DND-41 (cell line): ENCODE measurements at regions not wholly inside any gene's neighbourhood (a gene's known extent, or its start where the extent isn't known, plus 50 kb on each side); places are given as distances from the start of the nearest gene placed in this dataset.
A peak's percentile ranks its signal among the peaks of the same experiment; 100 is the strongest.

Experiments
- ATAC-seq: fragments of 200-7000 bp; cut with Tn5 transposase; 3 replicates; pipeline ENCODE4 v1.9.1; 2021; ENCODE audit warnings: low read depth; ENCODE audit not compliant: insufficient read depth
- DNase-seq: peaks from one replicate; pipeline ENCODE4 v3.0.0-alpha.2; 2020
- H2AFZ ChIP-seq: 2 replicates; pipeline ENCODE4 v1.6.0; 2012; ENCODE audit warnings: low read depth, low read length
- H3K27ac ChIP-seq: 2 replicates; pipeline ENCODE4 v1.5.1; 2012; ENCODE audit warnings: low read length, inconsistent platforms
- H3K27me3 ChIP-seq: fragments of 200-600 bp; sonication (generic); 2 replicates; pipeline ENCODE4 v1.6.0; 2012; ENCODE audit warnings: low read length, mild to moderate bottlenecking, inconsistent platforms; ENCODE audit not compliant: insufficient read depth, poor library complexity
- H3K36me3 ChIP-seq: 2 replicates; pipeline ENCODE4 v1.5.1; 2012; ENCODE audit warnings: low read length, inconsistent platforms; ENCODE audit not compliant: insufficient read depth
- H3K4me1 ChIP-seq: 2 replicates; pipeline ENCODE4 v1.5.1; 2012; ENCODE audit warnings: mild to moderate bottlenecking, low read length; ENCODE audit not compliant: insufficient read depth
- H3K4me2 ChIP-seq: 2 replicates; pipeline ENCODE4 v1.6.0; 2012; ENCODE audit warnings: mild to moderate bottlenecking, moderate library complexity, low read length, inconsistent platforms; ENCODE audit not compliant: insufficient read depth
- H3K4me3 ChIP-seq, 2 experiments: fragments of 200-600 bp in 1 of 2; shearing (Covaris generic) in 1 of 2; 2 replicates each; pipeline ENCODE4 v1.5.1; 2012 to 2016; ENCODE audit warnings: inconsistent platforms in 2 of 2, low read length in 2 of 2, mild to moderate bottlenecking in 2 of 2, low read depth in 1 of 2, moderate library complexity in 1 of 2
- H3K79me2 ChIP-seq: 2 replicates; pipeline ENCODE4 v1.6.0; 2012; ENCODE audit warnings: low read length, inconsistent platforms; ENCODE audit not compliant: insufficient read depth
- H3K9ac ChIP-seq: 2 replicates; pipeline ENCODE4 v1.6.0; 2012; ENCODE audit warnings: low read depth, mild to moderate bottlenecking, inconsistent platforms, low read length, moderate library complexity
- H3K9me3 ChIP-seq: 2 replicates; pipeline ENCODE4 v1.5.1; 2012; ENCODE audit warnings: low read length, moderate library complexity, mild to moderate bottlenecking, inconsistent platforms; ENCODE audit not compliant: insufficient read depth, severe bottlenecking
- H4K20me1 ChIP-seq: 2 replicates; pipeline ENCODE4 v1.6.0; 2012; ENCODE audit warnings: low read length; ENCODE audit not compliant: insufficient read depth
- EZH2 ChIP-seq: IDR thresholded peaks from 3 replicates; pipeline ENCODE4 v1.6.1; 2012; ENCODE audit warnings: borderline replicate concordance, low read depth, mild to moderate bottlenecking, moderate library complexity, low read length, inconsistent platforms; ENCODE audit not compliant: severe bottlenecking
- TF ChIP-seq, protein P1 (sequence below): IDR thresholded peaks from 2 replicates; pipeline ENCODE4 v1.5.1; 2012; ENCODE audit warnings: borderline replicate concordance, low read length, moderate library complexity, mild to moderate bottlenecking; ENCODE audit not compliant: poor library complexity, severe bottlenecking; ENCODE audit errors: extremely low read depth

DNA sequence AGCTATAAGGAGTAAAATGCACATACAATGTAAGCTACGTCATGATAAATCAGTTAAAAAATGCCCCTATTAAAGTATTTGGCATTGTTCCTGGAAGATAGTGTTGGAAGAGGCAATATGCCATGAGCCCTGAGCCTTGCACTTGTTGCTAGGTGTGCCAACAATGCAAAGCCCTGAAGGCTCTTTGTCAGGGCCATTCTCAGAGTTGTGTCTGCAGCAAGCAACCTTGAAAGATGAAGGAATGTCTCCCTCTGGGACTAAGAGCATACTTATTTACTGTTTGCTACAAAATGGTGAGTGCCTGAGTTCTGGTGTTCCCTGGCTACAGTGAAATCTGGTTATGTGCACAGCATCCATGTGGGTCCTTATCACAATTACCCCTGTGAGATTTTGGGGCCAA lies 322.3 kb upstream of the FAT3 start:
- H2AFZ ChIP-seq, result no peak overlapping the region
- no peak for TF ChIP-seq EZH2
- no peaks in the 10 kb centered on the region for H3K36me3 ChIP-seq
- H3K9ac ChIP-seq, result no peak overlapping the region
- ATAC-seq (no peak), DNase-seq (no peak)
- no peaks in the 10 kb centered on the region for H4K20me1 ChIP-seq
- no peak overlapping the region for H3K27ac ChIP-seq
- no peaks in the 10 kb centered on the region for H3K4me1 ChIP-seq
- no peak overlapping the region for H3K4me2 ChIP-seq
- no peaks in the 10 kb centered on the region for H3K79me2 ChIP-seq
- H3K27me3 ChIP-seq, result no peaks in the 10 kb centered on the region
- no peak overlapping the region for H3K4me3 ChIP-seq
- no peaks in the 10 kb centered on the region for H3K9me3 ChIP-seq

DNA sequence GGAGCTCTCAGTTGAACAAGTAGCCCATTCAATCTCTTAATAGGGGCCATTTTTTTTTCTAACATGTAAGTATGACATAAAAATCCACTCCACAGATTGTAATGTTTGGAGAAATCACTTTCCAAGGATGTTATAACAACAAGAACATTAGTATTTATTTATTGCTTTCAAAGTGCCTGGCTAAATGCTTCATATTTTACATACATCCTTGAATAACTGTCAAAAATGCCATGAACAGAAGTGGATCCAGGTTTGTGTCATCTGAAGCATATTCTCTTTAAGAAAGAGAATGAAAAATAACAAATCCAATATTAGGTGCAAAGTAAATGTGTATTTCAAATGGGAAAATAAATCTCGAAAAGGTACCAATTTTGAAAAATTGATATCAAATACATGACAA lies 344.0 kb upstream of the FAT3 start:
- Histone ChIP-seq H3K4me1 (no peaks in the 10 kb centered on the region), H3K4me2 (no peak overlapping the region), H3K4me3 (no peak overlapping the region), H3K27ac (no peak overlapping the region), H3K27me3 (no peaks in the 10 kb centered on the region), H3K9ac (no peak overlapping the region), H4K20me1 (no peaks in the 10 kb centered on the region), H3K79me2 (no peaks in the 10 kb centered on the region), H2AFZ (no peak overlapping the region), H3K9me3 (no peaks in the 10 kb centered on the region), H3K36me3 (no peaks in the 10 kb centered on the region)
- DNase-seq (no peak), ATAC-seq (no peak)
- TF ChIP-seq EZH2, result no peak

DNA sequence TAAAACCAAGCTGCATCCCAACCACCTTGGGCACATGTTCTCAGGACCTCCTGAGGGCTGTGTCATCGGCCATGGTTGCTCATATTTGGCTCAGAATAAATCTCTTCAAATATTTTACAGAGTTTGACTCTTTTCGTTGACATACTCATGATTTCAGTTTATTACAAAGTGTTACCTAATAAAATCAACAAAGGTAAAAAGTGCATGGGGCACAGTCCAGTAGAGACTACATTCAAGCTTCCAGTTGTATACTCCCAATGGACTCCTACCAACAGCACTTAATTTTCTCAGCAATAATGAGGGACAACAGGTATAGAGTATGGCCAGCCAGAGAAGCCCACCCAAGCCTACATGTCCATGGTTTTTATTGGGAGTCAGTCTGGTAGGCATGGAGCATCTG lies 347.9 kb upstream of the FAT3 start:
- H3K9me3 ChIP-seq, result no peaks in the 10 kb centered on the region
- TF ChIP-seq, protein P1, sequence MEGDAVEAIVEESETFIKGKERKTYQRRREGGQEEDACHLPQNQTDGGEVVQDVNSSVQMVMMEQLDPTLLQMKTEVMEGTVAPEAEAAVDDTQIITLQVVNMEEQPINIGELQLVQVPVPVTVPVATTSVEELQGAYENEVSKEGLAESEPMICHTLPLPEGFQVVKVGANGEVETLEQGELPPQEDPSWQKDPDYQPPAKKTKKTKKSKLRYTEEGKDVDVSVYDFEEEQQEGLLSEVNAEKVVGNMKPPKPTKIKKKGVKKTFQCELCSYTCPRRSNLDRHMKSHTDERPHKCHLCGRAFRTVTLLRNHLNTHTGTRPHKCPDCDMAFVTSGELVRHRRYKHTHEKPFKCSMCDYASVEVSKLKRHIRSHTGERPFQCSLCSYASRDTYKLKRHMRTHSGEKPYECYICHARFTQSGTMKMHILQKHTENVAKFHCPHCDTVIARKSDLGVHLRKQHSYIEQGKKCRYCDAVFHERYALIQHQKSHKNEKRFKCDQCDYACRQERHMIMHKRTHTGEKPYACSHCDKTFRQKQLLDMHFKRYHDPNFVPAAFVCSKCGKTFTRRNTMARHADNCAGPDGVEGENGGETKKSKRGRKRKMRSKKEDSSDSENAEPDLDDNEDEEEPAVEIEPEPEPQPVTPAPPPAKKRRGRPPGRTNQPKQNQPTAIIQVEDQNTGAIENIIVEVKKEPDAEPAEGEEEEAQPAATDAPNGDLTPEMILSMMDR, result no peak
- TF ChIP-seq EZH2, result no peak
- ATAC-seq, result no peak
- no peaks in the 10 kb centered on the region for H3K36me3 ChIP-seq
- no peak for DNase-seq
- no peak overlapping the region for H2AFZ ChIP-seq
- no peak overlapping the region for H3K4me3 ChIP-seq
- no peak overlapping the region for H3K9ac ChIP-seq
- no peaks in the 10 kb centered on the region for H3K4me1 ChIP-seq
- H4K20me1 ChIP-seq, result no peaks in the 10 kb centered on the region
- H3K4me2 ChIP-seq, result no peak overlapping the region
- no peak overlapping the region for H3K27ac ChIP-seq
- H3K27me3 ChIP-seq, result no peaks in the 10 kb centered on the region
- no peaks in the 10 kb centered on the region for H3K79me2 ChIP-seq

DNA sequence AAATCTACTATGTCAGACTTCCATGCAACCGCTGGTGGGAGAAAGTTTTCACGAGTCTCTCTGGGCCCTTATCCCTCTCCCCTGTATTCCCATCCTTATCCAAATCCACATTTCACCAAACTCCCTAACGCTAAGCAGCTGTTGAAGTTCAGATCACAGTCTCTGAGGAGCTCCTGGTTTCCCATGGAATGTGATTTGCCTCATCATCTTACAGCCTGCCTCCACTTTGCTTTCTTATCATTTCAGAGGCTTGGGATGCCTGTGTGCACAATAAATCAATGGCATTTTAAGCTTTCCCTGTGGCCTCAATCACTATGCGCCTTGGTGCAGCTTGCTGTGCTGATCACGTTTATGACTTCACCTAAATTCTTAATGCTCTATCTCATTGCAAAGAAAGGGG lies 352.4 kb upstream of the FAT3 start:
- Histone ChIP-seq H2AFZ (peak overlapping the region; percentile 51; the same call in 1 of the 2 replicates), H3K4me2 (no peak overlapping the region), H3K9ac (no peak overlapping the region), H3K36me3 (no peaks in the 10 kb centered on the region), H4K20me1 (no peaks in the 10 kb centered on the region), H3K27ac (no peak overlapping the region), H3K4me3 (no peak overlapping the region), H3K4me1 (no peaks in the 10 kb centered on the region), H3K27me3 (no peaks in the 10 kb centered on the region), H3K9me3 (no peaks in the 10 kb centered on the region), H3K79me2 (no peaks in the 10 kb centered on the region)
- DNase-seq, result no peak
- no peak for TF ChIP-seq EZH2
- TF ChIP-seq, protein P1, result no peak
- no peak for ATAC-seq

DNA sequence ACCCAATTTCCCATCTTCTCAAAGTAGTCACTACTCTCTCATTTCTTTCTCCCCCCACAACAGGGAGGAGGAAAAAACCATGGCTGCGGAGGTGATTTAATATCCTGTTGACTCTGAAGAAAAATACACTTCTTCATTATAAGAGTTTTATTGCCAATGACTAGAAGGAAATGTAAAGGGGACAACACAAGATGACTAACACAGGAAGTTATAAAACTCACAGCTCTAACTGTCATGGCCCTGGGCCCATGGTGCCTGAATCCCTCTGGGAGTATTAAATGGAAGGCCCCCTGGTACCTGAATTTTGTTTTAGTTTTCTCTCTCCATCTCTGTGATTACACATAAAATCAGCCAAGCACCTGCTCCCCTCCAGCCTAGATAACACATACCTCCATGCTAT lies 352.8 kb upstream of the FAT3 start:
- no peak overlapping the region for H3K4me2 ChIP-seq
- no peak for ATAC-seq
- no peaks in the 10 kb centered on the region for H3K36me3 ChIP-seq

More for the DNA sequence above, 352.8 kb upstream of the FAT3 start:
- Histone ChIP-seq H3K79me2 (no peaks in the 10 kb centered on the region), H3K4me3 (no peak overlapping the region), H3K27ac (no peak overlapping the region), H2AFZ (no peak overlapping the region), H3K4me1 (no peaks in the 10 kb centered on the region), H4K20me1 (no peaks in the 10 kb centered on the region), H3K9me3 (no peaks in the 10 kb centered on the region), H3K9ac (no peak overlapping the region), H3K27me3 (no peaks in the 10 kb centered on the region)
- DNase-seq, result no peak
- no peak for TF ChIP-seq EZH2
- TF ChIP-seq, protein P1, result no peak
